A549 (cell line): ENCODE measurements at regions not wholly inside any gene's neighbourhood (a gene's known extent, or its start where the extent isn't known, plus 50 kb on each side); places are given as distances from the start of the nearest gene placed in this dataset.
A peak's percentile ranks its signal among the peaks of the same experiment; 100 is the strongest.

ENCODE experiments used
- ATAC-seq, 2 experiments: fragments of 200-7000 bp in 1 of 2; fragments of >200 bp in 1 of 2; cut with Nextera tagmentation in 1 of 2; cut with Tn5 transposase in 1 of 2; 3 replicates each; pipeline versions ENCODE4 v1.8.0 to v1.9.1; 2018 to 2020; ENCODE audit warnings: mild to moderate bottlenecking in 1 of 2, moderate library complexity in 1 of 2
- CTCF ChIA-PET: fragments of 300-600 bp; sonication (Branson Sonifier 250); formaldehyde crosslinking; extraction: SDS; loops from one replicate; lab custom pipeline; 2021; ENCODE audit warnings: antibody characterized with exemption, inconsistent platforms; lab: Yijun Ruan, JAX
- POLR2A ChIA-PET: fragments of 350-600 bp; formaldehyde crosslinking; extraction: SDS; loops from one replicate; lab custom pipeline; 2021; ENCODE audit warnings: antibody characterized with exemption, inconsistent platforms; lab: Yijun Ruan, JAX
- DNase-seq, 2 experiments: peaks; one replicate each; pipeline versions ENCODE4 v3.0.0 to v3.0.0-alpha.2; 2011 to 2016; ENCODE audit warnings: low read depth in 1 of 2, low spot score in 1 of 2
- FAIRE-seq: peaks from 2 replicates; lab custom pipeline; 2011; peaks lifted over from hg19 to GRCh38; lab: Jason Lieb, UNC
- H3K27ac ChIP-seq, 2 experiments: fragments of >200 bp; sonication (Bioruptor Twin); formaldehyde crosslinking; 3 replicates each; pipeline ENCODE4 v1.5.1; 2016 to 2017
- H3K4me1 ChIP-seq: fragments of >200 bp; sonication (Bioruptor Twin); formaldehyde crosslinking; 3 replicates; pipeline ENCODE4 v1.6.1; 2016
- H3K4me2 ChIP-seq: fragments of >200 bp; sonication (Bioruptor Twin); formaldehyde crosslinking; 3 replicates; pipeline ENCODE4 v1.6.1; 2016
- H3K4me3 ChIP-seq: fragments of >200 bp; sonication (Bioruptor Twin); formaldehyde crosslinking; 3 replicates; pipeline ENCODE4 v1.5.1; 2016
- H3K9me3 ChIP-seq: fragments of >200 bp; sonication (Bioruptor Twin); formaldehyde crosslinking; 3 replicates; pipeline ENCODE4 v1.6.1; 2016
- CBX2 ChIP-seq: fragments of 200-600 bp; sonication (generic); IDR thresholded peaks from 2 replicates; pipeline ENCODE4 v1.6.1; 2016; ENCODE audit warnings: low read depth, mild to moderate bottlenecking, borderline replicate concordance
- CEBPB ChIP-seq, 2 experiments: fragments of >200 bp in 1 of 2; sonication (Bioruptor Twin) in 1 of 2; formaldehyde crosslinking in 1 of 2; IDR thresholded peaks; 2 replicates each; pipeline ENCODE4 v1.6.1; 2012 to 2016
- CTCF ChIP-seq: fragments of >200 bp; sonication (Bioruptor Twin); formaldehyde crosslinking; IDR thresholded peaks from 3 replicates; pipeline ENCODE4 v1.5.1; 2016
- EHF ChIP-seq: fragments of 250-450 bp; sonication (Bioruptor Pico); IDR thresholded peaks from 2 replicates; pipeline ENCODE4 v1.5.0; 2020; ENCODE audit warnings: mild to moderate bottlenecking
- EHMT2 ChIP-seq: fragments of 200-600 bp; sonication (generic); IDR thresholded peaks from 2 replicates; pipeline ENCODE4 v1.6.1; 2016; ENCODE audit warnings: antibody characterized with exemption, low read depth, mild to moderate bottlenecking, moderate library complexity
- ELK1 ChIP-seq: fragments of 150-350 bp; IDR thresholded peaks from 2 replicates; pipeline ENCODE4 v1.6.1; 2014; ENCODE audit warnings: low read depth, mild to moderate bottlenecking, low read length
- EP300 ChIP-seq, 2 experiments: fragments of >200 bp; sonication (Bioruptor Twin); formaldehyde crosslinking; IDR thresholded peaks; 2 replicates in 1 of 2; 3 replicates in 1 of 2; pipeline ENCODE4 v1.6.1; 2016 to 2017
- FOSL2 ChIP-seq, 2 experiments: fragments of 450-650 bp in 1 of 2; fragments of >200 bp in 1 of 2; sonication (Bioruptor Twin) in 1 of 2; formaldehyde crosslinking; IDR thresholded peaks; 2 replicates each; pipeline versions ENCODE4 v1.5.0 to v1.6.1; 2016 to 2020; ENCODE audit warnings: mild to moderate bottlenecking in 1 of 2, moderate library complexity in 1 of 2
- FOXS1 ChIP-seq: fragments of 250-450 bp; sonication (Bioruptor Pico); IDR thresholded peaks from 2 replicates; pipeline ENCODE4 v1.5.0; 2020; ENCODE audit warnings: mild to moderate bottlenecking, moderate library complexity
- GATA3 ChIP-seq: IDR thresholded peaks from 2 replicates; pipeline ENCODE4 v1.6.1; 2012; ENCODE audit warnings: borderline replicate concordance
- HDAC2 ChIP-seq: fragments of 200-600 bp; sonication (generic); IDR thresholded peaks from 2 replicates; pipeline ENCODE4 v1.6.1; 2016
- HEYL ChIP-seq: fragments of 250-450 bp; sonication (Bioruptor Pico); IDR thresholded peaks from 2 replicates; pipeline ENCODE4 v1.8.0; 2021; ENCODE audit warnings: mild to moderate bottlenecking, moderate library complexity
- HOXB13 ChIP-seq: fragments of 250-450 bp; sonication (Bioruptor Pico); IDR thresholded peaks from 2 replicates; pipeline ENCODE4 v1.5.0; 2020; ENCODE audit warnings: low read depth, mild to moderate bottlenecking, moderate library complexity
- JUN ChIP-seq, 2 experiments: fragments of >200 bp; sonication (Bioruptor Twin); formaldehyde crosslinking; IDR thresholded peaks; 2 replicates in 1 of 2; 3 replicates in 1 of 2; pipeline ENCODE4 v1.6.1; 2016 to 2017
- JUNB ChIP-seq: fragments of >200 bp; sonication (Bioruptor Twin); formaldehyde crosslinking; IDR thresholded peaks from 2 replicates; pipeline ENCODE4 v1.6.1; 2016
- KDM5A ChIP-seq: fragments of 200-600 bp; sonication (generic); IDR thresholded peaks from 2 replicates; pipeline ENCODE4 v1.6.1; 2016; ENCODE audit warnings: antibody characterized with exemption, mild to moderate bottlenecking
- MAZ ChIP-seq: fragments of 150-350 bp; IDR thresholded peaks from 2 replicates; pipeline ENCODE4 v1.6.1; 2014; ENCODE audit warnings: antibody characterized with exemption, low read depth, low read length, borderline replicate concordance
- NFE2L2 ChIP-seq: fragments of 150-350 bp; conservative IDR thresholded peaks from 2 replicates; pipeline ENCODE4 v1.6.1; 2014; ENCODE audit warnings: low read length
- NPAS2 ChIP-seq: fragments of 250-450 bp; sonication (Bioruptor Pico); IDR thresholded peaks from 2 replicates; pipeline ENCODE4 v1.8.0; 2022; ENCODE audit warnings: mild to moderate bottlenecking, moderate library complexity, borderline replicate concordance
- PHF8 ChIP-seq: fragments of 200-600 bp; sonication (generic); IDR thresholded peaks from 2 replicates; pipeline ENCODE4 v1.6.1; 2016; ENCODE audit warnings: low read depth, mild to moderate bottlenecking, antibody characterized with exemption, moderate library complexity, borderline replicate concordance
- POLR2A ChIP-seq: IDR thresholded peaks from 2 replicates; pipeline ENCODE4 v1.6.1; 2012; ENCODE audit warnings: mild to moderate bottlenecking, low read length
- POLR2AphosphoS2 ChIP-seq: conservative IDR thresholded peaks from 2 replicates; pipeline ENCODE4 v1.6.1; 2012; ENCODE audit warnings: low read length, improper control_type of control experiment, inconsistent platforms
- RCOR1 ChIP-seq: fragments of 150-350 bp; IDR thresholded peaks from 2 replicates; pipeline ENCODE4 v1.6.1; 2014; ENCODE audit warnings: antibody characterized with exemption, low read length, low read depth
- RNF2 ChIP-seq: fragments of 200-600 bp; sonication (generic); IDR thresholded peaks from 2 replicates; pipeline ENCODE4 v1.6.1; 2016; ENCODE audit warnings: low read depth, mild to moderate bottlenecking, antibody characterized with exemption, moderate library complexity, borderline replicate concordance
- SMC3 ChIP-seq: fragments of >200 bp; sonication (Bioruptor Twin); formaldehyde crosslinking; IDR thresholded peaks from 3 replicates; pipeline ENCODE4 v1.6.1; 2018; ENCODE audit warnings: inconsistent platforms
- TP53 ChIP-seq: fragments of 250-450 bp; sonication (Bioruptor Pico); IDR thresholded peaks from 2 replicates; pipeline ENCODE4 v1.5.0; 2021; ENCODE audit warnings: mild to moderate bottlenecking, moderate library complexity
- USF2 ChIP-seq: fragments of 450-650 bp; IDR thresholded peaks from 2 replicates; pipeline ENCODE4 v1.6.1; 2014; ENCODE audit warnings: antibody characterized with exemption
- ZFP36 ChIP-seq: fragments of 450-650 bp; IDR thresholded peaks from 2 replicates; pipeline ENCODE4 v1.6.1; 2014; ENCODE audit warnings: borderline replicate concordance; ENCODE audit not compliant: partially characterized antibody
- WGBS: methylation state at CpG from one replicate; pipeline ENCODE4 v1.1.6; 2017; ENCODE audit errors: missing lambda C conversion rate; 5-methylcytosine and 5-hydroxymethylcytosine counted together
- TF ChIP-seq, protein P1 (sequence below): IDR thresholded peaks from 2 replicates; pipeline ENCODE4 v1.6.1; 2012; ENCODE audit warnings: low read depth, borderline replicate concordance
- TF ChIP-seq, protein P2 (sequence below): fragments of >200 bp; sonication (Bioruptor Twin); formaldehyde crosslinking; IDR thresholded peaks from 3 replicates; pipeline ENCODE4 v1.6.1; 2016

DNA sequence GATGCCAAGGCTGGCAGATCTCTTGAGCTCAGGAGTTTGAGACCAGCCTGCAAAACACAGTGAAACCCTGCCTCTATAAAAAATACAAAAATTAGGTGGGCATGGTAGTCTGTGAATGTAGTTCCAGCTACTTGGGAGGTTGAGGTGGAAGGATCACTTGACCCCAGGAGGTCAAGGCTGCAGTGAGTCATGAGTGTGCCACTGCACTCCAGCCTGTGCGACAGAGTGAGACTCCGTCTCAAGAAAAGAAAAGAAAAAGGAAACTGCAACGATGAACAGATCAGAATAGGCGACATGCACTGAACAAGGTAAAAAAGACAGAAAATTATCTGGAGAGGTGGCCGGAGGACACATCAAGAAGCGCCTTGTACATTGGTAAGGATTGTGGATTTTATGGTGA lies 273.7 kb upstream of the AMIGO2 start:
- H3K4me2 ChIP-seq, result no peak overlapping the region
- FAIRE-seq, result no peak
- WGBS, result 91% methylated on average over 6 of the region's 6 CpGs
- CTCF ChIA-PET, result interaction anchor here (1.0 kb wide), 1 partner anchor 14 kb away, joined by 3 read pairs; no protein-coding TSS in a partner anchor
- H3K27ac ChIP-seq, result peak overlapping the region in 1 of 2 experiments; percentile 9; a peak in 1 of 6 replicates
- TF ChIP-seq JUNB, result no peak
- no peak for TF ChIP-seq CTCF
- TF ChIP-seq NPAS2 (CRISPR knock-in tag), result no peak
- no peak for TF ChIP-seq HOXB13 (CRISPR knock-in tag)
- TF ChIP-seq FOXS1 (CRISPR knock-in tag), result no peak
- no peak for TF ChIP-seq EHMT2
- TF ChIP-seq JUN (IDR thresholded peaks at IDR 0.05), result no peak
- TF ChIP-seq SMC3, result no peak
- no peak for TF ChIP-seq GATA3
- TF ChIP-seq, protein P1, sequence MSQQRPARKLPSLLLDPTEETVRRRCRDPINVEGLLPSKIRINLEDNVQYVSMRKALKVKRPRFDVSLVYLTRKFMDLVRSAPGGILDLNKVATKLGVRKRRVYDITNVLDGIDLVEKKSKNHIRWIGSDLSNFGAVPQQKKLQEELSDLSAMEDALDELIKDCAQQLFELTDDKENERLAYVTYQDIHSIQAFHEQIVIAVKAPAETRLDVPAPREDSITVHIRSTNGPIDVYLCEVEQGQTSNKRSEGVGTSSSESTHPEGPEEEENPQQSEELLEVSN, result no peak
- no peak for TF ChIP-seq HDAC2
- TF ChIP-seq CEBPB (IDR thresholded peaks at IDR 0.05), result no peak
- TF ChIP-seq NFE2L2, result no peak
- TF ChIP-seq PHF8, result no peak
- TF ChIP-seq MAZ, result no peak
- TF ChIP-seq FOSL2 (IDR thresholded peaks at IDR 0.05), result no peak
- no peak for TF ChIP-seq FOSL2 (CRISPR knock-in tag; IDR thresholded peaks at IDR 0.05)
- no peak for TF ChIP-seq EHF (CRISPR knock-in tag)
- no peak for TF ChIP-seq CBX2
- ATAC-seq, result no peak
- H3K9me3 ChIP-seq, result no peaks in the 10 kb centered on the region
- POLR2A ChIA-PET, result no interaction called here
- H3K4me1 ChIP-seq, result no peaks in the 10 kb centered on the region
- DNase-seq, result no peak
- H3K4me3 ChIP-seq, result no peak overlapping the region

GRCh38 chr12:47352067-47352466 lies 272.3 kb upstream of the AMIGO2 start:
- whole genome bisulfite sequencing, result 89% methylated on average over 2 of the region's 2 CpGs
- Histone ChIP-seq H3K4me2 (no peak overlapping the region), H3K4me3 (no peak overlapping the region), H3K9me3 (no peaks in the 10 kb centered on the region), H3K4me1 (peaks cover 8% of the 10 kb centered on the region), H3K27ac (no peak overlapping the region)
- TF ChIP-seq, protein P1, result no peak
- no peak for TF ChIP-seq FOXS1 (CRISPR knock-in tag)
- TF ChIP-seq TP53, result no peak
- no peak for TF ChIP-seq POLR2AphosphoS2
- TF ChIP-seq HDAC2, result no peak
- no peak for TF ChIP-seq FOSL2 (IDR thresholded peaks at IDR 0.05)
- no peak for TF ChIP-seq FOSL2 (CRISPR knock-in tag; IDR thresholded peaks at IDR 0.05)
- ChIA-PET CTCF (no interaction called here), POLR2A (no interaction called here)
- FAIRE-seq (peak; percentile 56), ATAC-seq (no peak), DNase-seq (no peak)

DNA sequence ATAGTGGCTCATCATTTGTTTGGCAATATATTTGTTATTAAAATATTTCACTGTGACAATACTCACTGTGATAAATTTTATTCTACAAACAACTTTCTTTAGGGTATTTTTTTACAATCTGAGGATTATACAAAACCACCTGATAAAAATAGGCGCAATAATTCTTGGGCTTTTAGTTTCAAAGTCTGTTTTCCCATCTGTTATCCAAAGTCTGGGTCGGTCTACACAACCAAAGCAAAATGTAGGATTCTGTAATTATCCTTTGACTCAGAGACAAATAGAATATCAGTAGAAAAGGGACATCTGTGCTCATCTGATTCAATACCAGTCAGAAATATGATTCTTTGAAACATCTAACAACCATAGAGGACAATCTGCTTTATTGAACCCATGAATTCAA lies 271.8 kb upstream of the AMIGO2 start:
- WGBS, result 94% methylated on average over 2 of the region's 2 CpGs
- no peak overlapping the region for H3K4me3 ChIP-seq
- ChIA-PET CTCF (no interaction called here), POLR2A (no interaction called here)
- DNase-seq, result no peak
- no peak for FAIRE-seq
- no peak for ATAC-seq
- no peak overlapping the region for H3K27ac ChIP-seq
- no peaks in the 10 kb centered on the region for H3K9me3 ChIP-seq
- H3K4me2 ChIP-seq, result no peak overlapping the region
- H3K4me1 ChIP-seq, result peaks cover 14% of the 10 kb centered on the region
- TF ChIP-seq USF2, result no peak
- no peak for TF ChIP-seq POLR2A
- TF ChIP-seq ZFP36, result no peak
- TF ChIP-seq ELK1, result no peak
- TF ChIP-seq EP300 (IDR thresholded peaks at IDR 0.05), result no peak
- TF ChIP-seq HEYL (CRISPR knock-in tag), result no peak
- TF ChIP-seq EHMT2, result no peak
- no peak for TF ChIP-seq GATA3
- no peak for TF ChIP-seq RCOR1
- TF ChIP-seq, protein P2, sequence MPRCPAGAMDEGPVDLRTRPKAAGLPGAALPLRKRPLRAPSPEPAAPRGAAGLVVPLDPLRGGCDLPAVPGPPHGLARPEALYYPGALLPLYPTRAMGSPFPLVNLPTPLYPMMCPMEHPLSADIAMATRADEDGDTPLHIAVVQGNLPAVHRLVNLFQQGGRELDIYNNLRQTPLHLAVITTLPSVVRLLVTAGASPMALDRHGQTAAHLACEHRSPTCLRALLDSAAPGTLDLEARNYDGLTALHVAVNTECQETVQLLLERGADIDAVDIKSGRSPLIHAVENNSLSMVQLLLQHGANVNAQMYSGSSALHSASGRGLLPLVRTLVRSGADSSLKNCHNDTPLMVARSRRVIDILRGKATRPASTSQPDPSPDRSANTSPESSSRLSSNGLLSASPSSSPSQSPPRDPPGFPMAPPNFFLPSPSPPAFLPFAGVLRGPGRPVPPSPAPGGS, result no peak
- TF ChIP-seq RNF2, result no peak
- no peak for TF ChIP-seq KDM5A
